HuH-7.5 (cell line): ENCODE measurements at regions not wholly inside any gene's neighbourhood (a gene's known extent, or its start where the extent isn't known, plus 50 kb on each side); places are given as distances from the start of the nearest gene placed in this dataset.
"Not testable (repeated sequence)": the region's sequence is repeated elsewhere in the genome, so short reads cannot be mapped to it uniquely, and the experiment has no call there.

Experiments used
- DNase-seq: peaks from one replicate; pipeline ENCODE4 v3.0.0; 2011; ENCODE audit warnings: low spot score

DNA sequence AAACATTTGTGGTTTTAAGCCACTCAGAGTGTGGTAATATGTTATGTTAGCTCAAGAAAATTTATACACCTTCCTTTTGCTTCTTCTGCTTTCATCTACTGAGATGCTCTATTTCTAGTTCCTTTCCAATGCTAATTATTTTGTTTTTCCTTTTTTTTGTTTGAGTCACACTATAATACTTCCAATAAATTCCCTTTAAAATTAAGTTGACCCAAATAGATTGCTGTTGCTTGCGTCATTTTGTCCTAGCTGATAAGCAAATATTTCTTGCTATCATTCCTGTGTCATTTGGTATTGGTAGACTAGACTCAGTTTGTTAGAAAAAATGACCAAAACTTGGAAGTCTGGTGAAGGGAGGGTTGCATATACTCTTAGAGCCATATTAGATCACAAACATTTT, 437.0 kb upstream of the CNTN6 start:
- DNase-seq: no peak

DNA sequence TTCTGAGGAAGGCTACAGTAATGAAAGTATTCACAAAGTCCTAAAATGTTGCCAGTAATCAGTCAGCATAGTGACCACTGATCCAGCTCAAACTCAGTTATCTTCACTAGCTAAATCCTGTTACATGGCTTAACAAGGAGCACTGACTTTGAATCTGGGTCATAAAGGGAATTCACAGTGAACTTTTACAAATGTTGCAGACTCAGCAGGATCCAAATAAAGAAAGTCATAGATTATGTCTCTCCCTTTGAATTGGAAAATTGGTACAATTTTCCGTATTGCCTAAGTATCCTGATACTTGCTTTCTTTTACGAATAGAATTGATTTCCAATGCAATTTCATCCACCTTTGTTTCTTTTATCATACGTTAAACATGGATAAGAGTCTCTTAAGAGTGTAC, 431.5 kb upstream of the CNTN6 start:
- no peak for DNase-seq

- no peak for DNase-seq
Observed at GRCh38 chr3:674116-674515, 418.7 kb upstream of the CNTN6 start.

DNA sequence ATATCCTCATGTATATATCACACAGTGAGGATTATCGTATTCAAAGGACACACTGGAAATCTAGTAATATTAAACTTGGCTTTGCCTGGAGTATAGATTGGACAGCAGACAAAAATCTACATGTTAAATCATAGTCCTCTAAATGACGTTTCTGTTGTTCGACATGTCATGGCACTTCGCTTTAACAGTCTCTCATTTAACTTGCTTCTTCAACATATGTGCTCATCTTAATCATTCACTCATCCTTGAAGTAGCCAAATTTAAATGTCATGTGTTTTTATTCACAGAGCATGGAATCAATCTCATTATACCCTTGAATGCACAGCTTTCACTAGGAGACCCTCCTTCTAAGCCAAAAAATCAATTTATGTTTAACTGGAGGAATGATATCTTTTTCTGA, 417.0 kb upstream of the CNTN6 start:
- DNase-seq: no peak

DNA sequence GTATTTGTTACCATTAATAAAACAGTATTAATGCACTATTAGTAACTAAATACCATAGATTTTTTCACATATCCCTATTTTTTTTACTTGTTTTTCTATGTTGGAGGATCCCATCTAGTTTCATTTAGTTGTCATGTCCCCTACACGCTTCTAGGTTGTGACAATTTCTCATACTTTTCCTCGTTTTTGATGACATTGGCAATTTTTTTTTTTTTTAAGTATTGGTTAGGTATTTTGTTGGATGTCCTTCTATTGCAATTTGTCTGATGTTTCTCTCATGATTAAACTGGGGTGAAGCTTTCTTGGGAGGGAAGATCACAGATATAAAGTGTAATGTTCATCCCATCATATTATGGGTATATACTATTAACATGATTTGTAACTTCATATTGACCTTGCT, 409.1 kb upstream of the CNTN6 start:
- DNase-seq: no peak

DNA sequence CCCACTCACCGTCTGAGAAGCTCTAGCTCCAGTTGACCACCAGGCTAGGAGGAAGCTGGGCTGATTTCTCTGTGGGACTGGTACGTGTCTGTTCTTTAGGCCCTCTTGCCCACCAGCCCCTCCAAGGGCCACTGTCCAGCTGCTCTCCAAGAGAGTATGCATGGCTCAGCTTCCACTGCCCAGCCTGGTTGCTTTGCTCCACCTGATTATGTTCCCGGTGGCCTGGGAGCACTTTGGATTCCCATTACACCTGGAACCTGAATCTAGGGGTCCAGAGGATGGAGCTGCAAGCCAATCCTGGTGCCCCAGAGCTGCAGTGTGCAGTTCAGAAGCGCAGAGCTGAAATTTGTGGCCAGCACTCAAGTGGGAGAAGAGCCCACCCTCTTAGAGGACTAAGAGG, 402.1 kb upstream of the CNTN6 start:
- DNase-seq: no peak

DNA sequence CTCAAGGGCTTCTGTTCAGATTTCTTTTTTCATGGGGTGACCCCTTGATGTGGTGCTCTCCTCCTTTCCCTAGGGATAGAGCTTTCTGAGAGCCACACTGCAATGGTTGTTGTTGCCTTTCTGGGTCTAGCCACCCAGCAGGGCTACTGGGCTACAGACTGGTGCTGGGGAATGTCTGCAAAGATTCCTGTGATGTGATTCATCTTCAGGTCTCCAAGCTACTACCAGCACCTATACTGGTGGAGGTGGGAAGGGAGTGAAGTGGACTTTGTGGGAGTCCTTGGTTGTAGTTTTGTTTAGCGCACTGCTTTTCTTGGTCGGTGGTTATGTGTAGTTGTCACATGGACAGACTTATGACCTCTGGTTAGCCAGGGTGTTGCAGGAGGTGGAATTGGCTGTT, 392.3 kb upstream of the CNTN6 start:
- DNase-seq: no peak

DNA sequence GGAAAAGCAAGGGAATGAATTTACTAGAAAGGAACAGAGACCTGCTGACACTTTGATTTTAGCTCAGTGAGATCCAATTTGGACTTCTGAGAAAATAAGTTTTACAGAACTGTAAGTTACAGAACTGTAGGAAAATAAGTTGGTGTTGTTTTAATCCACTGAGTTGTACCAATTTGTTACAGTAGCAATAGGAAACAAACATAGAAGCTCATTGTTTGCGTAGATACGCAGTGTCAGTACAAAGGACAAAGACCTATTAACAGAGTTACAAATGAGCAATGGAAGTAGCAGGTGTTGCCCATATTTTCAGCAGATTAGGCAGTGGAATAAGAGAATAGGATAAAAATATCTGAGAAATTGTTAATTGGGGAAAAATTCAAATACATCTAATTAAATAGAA, 385.8 kb upstream of the CNTN6 start:
- no peak for DNase-seq

GRCh38 chr3:713006-713621, 379.7 kb upstream of the CNTN6 start:
- no peak for DNase-seq

GRCh38 chr3:713947-714620, 378.7 kb upstream of the CNTN6 start:
- DNase-seq: no peak

- no peak for DNase-seq
Observed at GRCh38 chr3:721086-721485, 371.7 kb upstream of the CNTN6 start.

DNA sequence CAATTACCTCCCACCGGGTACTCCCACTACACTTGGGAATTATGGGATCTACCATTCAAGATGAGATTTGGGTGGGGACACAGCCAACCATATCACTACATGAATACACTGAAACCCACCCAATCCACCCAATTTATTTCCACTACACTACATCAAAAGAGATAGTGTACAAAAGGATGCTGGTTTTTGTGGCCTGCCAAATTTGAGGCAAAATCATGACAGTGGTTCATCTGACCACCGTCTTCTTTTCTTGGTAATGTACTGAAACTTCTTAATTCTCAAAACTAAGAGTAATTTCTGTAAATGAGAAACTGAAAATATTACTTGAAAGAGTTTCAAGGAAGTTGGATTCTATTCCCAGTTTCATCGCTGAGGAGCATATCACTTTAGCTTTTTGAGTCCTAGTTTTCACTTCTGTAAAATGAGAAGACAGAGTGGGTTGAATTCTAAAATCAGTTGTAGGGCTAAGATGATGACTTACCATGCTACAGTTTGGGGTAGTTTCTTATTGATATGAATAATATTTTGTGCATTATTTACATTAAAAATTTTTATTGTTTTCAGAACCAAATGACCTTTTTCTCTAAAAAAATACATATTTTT, 360.4 kb upstream of the CNTN6 start:
- DNase-seq: no peak

DNA sequence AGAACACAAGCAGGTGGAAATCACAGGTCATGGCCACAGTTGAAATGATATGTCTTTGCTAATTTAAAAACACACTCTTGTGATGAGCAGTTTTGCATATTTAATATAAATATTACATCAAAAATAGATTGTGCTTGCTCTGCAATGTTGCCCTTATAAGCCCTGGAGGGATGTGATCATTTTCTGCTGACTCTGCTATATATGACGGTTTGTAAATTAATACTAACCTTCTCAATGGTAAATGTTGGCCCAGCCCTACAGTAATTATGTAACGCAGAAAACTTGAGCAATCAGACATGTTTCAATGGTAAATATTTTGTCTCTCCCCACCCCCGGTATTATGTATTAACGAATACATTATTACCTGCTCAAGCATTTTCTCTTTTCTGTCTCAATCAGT, 359.5 kb upstream of the CNTN6 start:
- DNase-seq: no peak

- DNase-seq: no peak
Observed at GRCh38 chr3:757711-758110, 335.1 kb upstream of the CNTN6 start.

- DNase-seq: no peak
Observed at GRCh38 chr3:759106-759505, 333.7 kb upstream of the CNTN6 start.

DNA sequence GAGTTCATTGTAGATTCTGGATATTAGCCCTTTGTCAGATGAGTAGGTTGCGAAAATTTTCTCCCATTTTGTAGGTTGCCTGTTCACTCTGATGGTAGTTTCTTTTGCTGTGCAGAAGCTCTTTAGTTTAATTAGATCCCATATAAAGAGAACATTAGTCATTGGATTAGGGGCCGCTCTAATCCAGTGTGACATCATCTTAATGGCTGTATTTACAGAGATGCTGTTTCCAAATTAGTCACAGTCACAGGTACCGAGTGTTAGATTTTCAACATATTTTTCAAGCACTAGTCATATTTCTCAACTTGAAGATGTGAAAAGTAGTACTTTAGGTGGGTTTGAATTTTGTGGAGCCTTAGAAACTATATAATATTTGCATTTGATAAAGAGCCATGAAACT, 319.4 kb upstream of the CNTN6 start:
- DNase-seq: not testable (repeated sequence)

GRCh38 chr3:775178-775880, 317.5 kb upstream of the CNTN6 start:
- DNase-seq: no peak

GRCh38 chr3:780505-780904, 312.3 kb upstream of the CNTN6 start:
- DNase-seq: no peak

GRCh38 chr3:791442-791841, 301.4 kb upstream of the CNTN6 start:
- DNase-seq: no peak

DNA sequence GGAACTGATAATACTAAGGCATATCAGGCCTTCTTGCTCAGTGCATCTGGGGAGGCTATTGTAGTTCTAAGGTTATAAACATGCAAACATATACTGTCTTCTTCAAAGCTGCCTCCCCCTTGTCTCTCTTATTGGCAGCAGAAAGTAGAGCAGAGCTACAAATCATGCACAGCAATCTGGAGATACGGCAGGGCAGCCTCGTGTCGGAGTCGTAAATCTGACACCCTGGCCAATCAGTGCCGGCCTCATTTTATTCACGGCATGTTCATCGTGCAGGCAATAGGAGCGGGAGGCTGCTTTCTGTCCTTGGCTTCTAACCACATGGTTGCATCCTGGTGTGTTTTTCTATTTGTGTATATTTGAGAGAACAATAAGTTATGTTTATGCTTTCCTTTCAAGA, 300.2 kb upstream of the CNTN6 start:
- DNase-seq: no peak

- DNase-seq: no peak
Observed at GRCh38 chr3:804211-804610, 288.6 kb upstream of the CNTN6 start.

DNA sequence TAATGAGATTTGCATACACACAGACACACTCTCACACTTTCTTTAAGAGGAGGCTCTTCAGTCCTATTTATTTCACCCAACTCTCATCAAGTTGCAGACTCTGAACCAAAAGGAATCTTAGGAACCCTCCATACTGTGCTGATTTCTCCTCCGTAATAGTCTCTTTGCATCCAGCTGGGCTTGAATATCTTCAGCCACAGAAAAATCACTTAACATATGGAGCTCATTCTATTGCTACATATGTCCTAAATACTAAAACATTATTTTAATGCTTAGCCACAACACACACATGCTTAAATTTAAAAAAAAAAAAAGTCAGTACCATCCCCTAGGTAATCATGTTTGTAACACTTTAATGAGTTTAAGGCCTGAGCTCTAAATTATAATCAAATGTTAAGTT, 287.5 kb upstream of the CNTN6 start:
- no peak for DNase-seq

- DNase-seq: no peak
Observed at GRCh38 chr3:806006-806405, 286.8 kb upstream of the CNTN6 start.
